ENCODE measurements at regions not wholly inside any gene's neighbourhood (a gene's known extent, or its start where the extent isn't known, plus 50 kb on each side); places are given as distances from the start of the nearest gene placed in this dataset.

- no peaks in the 10 kb centered on the region for H3K27me3 ChIP-seq
- no peak overlapping the region for H3K27ac ChIP-seq
- DNase-seq (ENCODE audit: low spot score in 2 of 2): no peak
- no peaks in the 10 kb centered on the region for H3K36me3 ChIP-seq
- no peak overlapping the region for H3K4me3 ChIP-seq
- no peak for TF ChIP-seq CTCF (IDR thresholded peaks at IDR 0.05)
- TF ChIP-seq EP300 (IDR thresholded peaks at IDR 0.05): no peak
- TF ChIP-seq POLR2A (IDR thresholded peaks at IDR 0.05): no peak
- peaks cover 0 to 7% (median 0%) of the 10 kb centered on the region in 4 donors for H3K9me3 ChIP-seq
- 87 to 96% methylated on average over 15 of the region's 15 CpGs for WGBS, 2 donors
- no peaks in the 10 kb centered on the region for H3K4me1 ChIP-seq
Observed at GRCh38 chr6:168926306-168926705, 327.3 kb downstream of the THBS2 start.

- DNase-seq (ENCODE audit: low spot score in 2 of 2): no peak
- WGBS, 2 donors: 86% methylated on average over 11 of the region's 11 CpGs
Observed at GRCh38 chr6:168925671-168926070, 328.0 kb downstream of the THBS2 start.

DNA sequence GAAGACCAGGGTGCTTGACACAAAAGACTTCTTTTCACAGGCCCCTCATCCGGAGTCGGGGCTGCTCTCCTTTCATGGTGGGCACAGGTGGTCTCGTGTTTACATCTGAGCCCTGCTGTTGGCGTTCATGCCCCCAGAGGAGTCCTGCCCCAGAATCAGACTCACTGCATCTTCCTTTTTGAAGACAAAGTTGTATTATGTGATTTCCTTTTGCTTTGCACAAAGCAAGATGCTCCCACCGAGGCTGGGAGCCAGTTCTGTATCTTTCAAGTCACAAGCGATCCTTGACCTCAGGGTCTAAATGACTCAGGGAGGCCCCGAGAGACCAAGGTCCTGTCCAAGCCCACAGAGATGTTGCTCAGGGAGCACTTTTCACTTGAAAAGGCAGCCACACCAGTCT is 330.5 kb downstream of the THBS2 start:
- WGBS, 2 donors: 73 to 76% methylated on average over 7 of the region's 7 CpGs

More at GRCh38 chr6:168925671-168926070, 328.0 kb downstream of the THBS2 start:
- no peak overlapping the region for H3K4me3 ChIP-seq
- H3K4me1 ChIP-seq: no peaks in the 10 kb centered on the region
- H3K9me3 ChIP-seq: peaks cover 0 to 7% (median 0%) of the 10 kb centered on the region in 4 donors
- TF ChIP-seq CTCF (IDR thresholded peaks at IDR 0.05) (no peak), POLR2A (IDR thresholded peaks at IDR 0.05) (no peak)
- H3K36me3 ChIP-seq: no peaks in the 10 kb centered on the region
- H3K27me3 ChIP-seq: no peaks in the 10 kb centered on the region
- H3K27ac ChIP-seq: no peak overlapping the region

GRCh38 chr6:168922436-168922835 is 331.2 kb downstream of the THBS2 start:
- Histone ChIP-seq H3K27me3 (no peaks in the 10 kb centered on the region), H3K9me3 (no peaks in the 10 kb centered on the region), H3K4me1 (peaks cover 0 to 3% (median under 1%) of the 10 kb centered on the region in 4 donors), H3K27ac (no peak overlapping the region), H3K4me3 (no peak overlapping the region), H3K36me3 (no peaks in the 10 kb centered on the region)
- 88 to 89% methylated on average over 7 of the region's 7 CpGs for WGBS, 2 donors
- DNase-seq (ENCODE audit: low spot score in 2 of 2): no peak
- TF ChIP-seq POLR2A (IDR thresholded peaks at IDR 0.05) (no peak), CTCF (IDR thresholded peaks at IDR 0.05) (no peak), EP300 (IDR thresholded peaks at IDR 0.05) (no peak)

More for the DNA sequence above, 330.5 kb downstream of the THBS2 start:
- Histone ChIP-seq H3K27ac (no peak overlapping the region), H3K4me1 (peaks cover 0 to 3% (median 0%) of the 10 kb centered on the region in 4 donors), H3K27me3 (no peaks in the 10 kb centered on the region), H3K36me3 (no peaks in the 10 kb centered on the region), H3K9me3 (no peaks in the 10 kb centered on the region), H3K4me3 (no peak overlapping the region)
- DNase-seq (ENCODE audit: low spot score in 2 of 2): no peak
- TF ChIP-seq CTCF (IDR thresholded peaks at IDR 0.05) (no peak), POLR2A (IDR thresholded peaks at IDR 0.05) (no peak), EP300 (IDR thresholded peaks at IDR 0.05) (no peak)

- DNase-seq (ENCODE audit: low spot score in 2 of 2): no peak
- no peaks in the 10 kb centered on the region for H3K27me3 ChIP-seq
- WGBS, 2 donors: 55 to 56% methylated on average over 8 of the region's 8 CpGs
- H3K27ac ChIP-seq: no peak overlapping the region
- H3K9me3 ChIP-seq: no peaks in the 10 kb centered on the region
- H3K36me3 ChIP-seq: no peaks in the 10 kb centered on the region
- no peak for TF ChIP-seq POLR2A (IDR thresholded peaks at IDR 0.05)
- no peak for TF ChIP-seq CTCF (IDR thresholded peaks at IDR 0.05)
- no peak for TF ChIP-seq EP300 (IDR thresholded peaks at IDR 0.05)
- no peak overlapping the region for H3K4me3 ChIP-seq
- peaks cover 0 to 13% (median 3%) of the 10 kb centered on the region in 4 donors for H3K4me1 ChIP-seq
Observed at GRCh38 chr6:168920289-168920688, 333.4 kb downstream of the THBS2 start.

Data from tibial nerve (tissue), 4 donors.